K562 (cell line): ENCODE measurements at regions not wholly inside any gene's neighbourhood (a gene's known extent, or its start where the extent isn't known, plus 50 kb on each side); places are given as distances from the start of the nearest gene placed in this dataset.

Experiments
- ATAC-seq: fragments of 200-7000 bp; cut with Tn5 transposase; 3 replicates; pipeline ENCODE4 v1.9.1; 2020; ENCODE audit warnings: moderate library complexity
- BruUV-seq: library from RNA; stranded (reverse); fragments of 400-500 nt; replicated peaks from 2 replicates; lab custom pipeline; 2021; lab: Mats Ljungman, UMichigan
- CTCF ChIA-PET: fragments of 300-600 bp; formaldehyde crosslinking; extraction: SDS; loops from one replicate; lab custom pipeline; 2021; ENCODE audit warnings: low intra/inter-chr PET ratio; lab: Yijun Ruan, JAX
- POLR2A ChIA-PET: fragments of 300-600, 350-650 bp; sonication (Branson Sonifier 250); formaldehyde crosslinking; extraction: SDS; loops from one replicate; lab custom pipeline; 2021; ENCODE audit warnings: antibody characterized with exemption, inconsistent platforms; lab: Yijun Ruan, JAX
- DNase-seq, 4 experiments: peaks; one replicate each; pipeline versions ENCODE4 v3.0.0 to v3.0.0-alpha.2; 2011 to 2018; ENCODE audit warnings: low spot score in 3 of 4, mixed read lengths in 3 of 4; ENCODE audit errors: extremely low read depth in 1 of 4
- FAIRE-seq: peaks from 2 replicates; lab custom pipeline; 2011; peaks lifted over from hg19 to GRCh38; lab: Jason Lieb, UNC
- H2AFZ ChIP-seq: 2 replicates; pipeline ENCODE4 v1.6.0; 2011; ENCODE audit warnings: low read depth, low read length, control low read depth, inconsistent platforms
- H3K27ac ChIP-seq: fragments of 200-600 bp; 3 replicates; pipeline ENCODE4 v1.8.0; 2011; ENCODE audit warnings: low read depth, mild to moderate bottlenecking, control low read depth, inconsistent platforms, low read length, moderate library complexity, mixed read lengths; ENCODE audit errors: extremely low read depth
- H3K27me3 ChIP-seq, 2 experiments: fragments of 300-600 bp in 1 of 2; 2 replicates in 1 of 2; 3 replicates in 1 of 2; pipeline versions ENCODE4 v1.6.0 to v1.8.0; 2011; ENCODE audit warnings: inconsistent platforms in 2 of 2, low read length in 2 of 2, mild to moderate bottlenecking in 1 of 2, mixed read lengths in 1 of 2, moderate library complexity in 1 of 2; ENCODE audit not compliant: control insufficient read depth in 2 of 2, insufficient read depth in 2 of 2
- H3K36me3 ChIP-seq: fragments of 300-600 bp; 3 replicates; pipeline ENCODE4 v1.8.0; 2011; ENCODE audit warnings: mild to moderate bottlenecking, low read length, inconsistent platforms; ENCODE audit not compliant: control insufficient read depth, insufficient read depth
- H3K4me1 ChIP-seq, 2 experiments: fragments of 200-600 bp in 1 of 2; replicated peaks in 1 of 2; 2 replicates in 1 of 2; 3 replicates in 1 of 2; pipeline versions ENCODE4 v1.5.1 to v1.8.0; 2011; ENCODE audit warnings: inconsistent platforms in 2 of 2, low read length in 2 of 2, mild to moderate bottlenecking in 1 of 2, mixed read lengths in 1 of 2, moderate library complexity in 1 of 2; ENCODE audit not compliant: control insufficient read depth in 2 of 2, insufficient read depth in 2 of 2
- H3K4me2 ChIP-seq: 2 replicates; pipeline ENCODE4 v1.6.1; 2011; ENCODE audit warnings: low read length, control low read depth, inconsistent platforms, mixed read lengths; ENCODE audit not compliant: insufficient read depth
- H3K4me3 ChIP-seq: fragments of 200-600 bp; sonication (generic), shearing (Covaris generic); 2 replicates; pipeline ENCODE4 v1.5.1; 2016; ENCODE audit warnings: control low read depth, inconsistent platforms
- H3K79me2 ChIP-seq: fragments of 200-600 bp; 3 replicates; pipeline ENCODE4 v1.8.0; 2011; ENCODE audit warnings: low read length, inconsistent platforms; ENCODE audit not compliant: control insufficient read depth, insufficient read depth
- H3K9ac ChIP-seq, 2 experiments: 2 replicates each; pipeline versions ENCODE4 v1.6.0 to v1.6.1; 2011; ENCODE audit warnings: low read depth in 2 of 2, low read length in 2 of 2, control low read depth in 1 of 2, inconsistent platforms in 1 of 2, mild to moderate bottlenecking in 1 of 2, mixed read lengths in 1 of 2; ENCODE audit not compliant: insufficient read depth in 1 of 2
- H3K9me1 ChIP-seq: one replicate; pipeline ENCODE4 v1.6.0; 2011; ENCODE audit warnings: inconsistent platforms, mild to moderate bottlenecking, low read length, moderate library complexity; ENCODE audit not compliant: control insufficient read depth, insufficient read depth
- H3K9me3 ChIP-seq: replicated peaks from 2 replicates; pipeline ENCODE4 v1.5.1; 2011; ENCODE audit warnings: low read depth, low read length, inconsistent platforms; ENCODE audit not compliant: control insufficient read depth, insufficient read depth
- H4K20me1 ChIP-seq: replicated peaks from 2 replicates; pipeline ENCODE4 v1.6.1; 2011; ENCODE audit warnings: low read length, inconsistent platforms, mixed read lengths; ENCODE audit not compliant: control insufficient read depth, insufficient read depth
- CREBBP ChIP-seq: IDR thresholded peaks from one replicate; pipeline ENCODE4 v1.6.1; 2012; ENCODE audit warnings: low read depth, mild to moderate bottlenecking, control low read depth, inconsistent platforms, low read length
- FOSL1 ChIP-seq: fragments of 200-800 bp; sonication (Bioruptor generic); conservative IDR thresholded peaks from 2 replicates; pipeline ENCODE4 v1.6.1; 2016; ENCODE audit warnings: missing genetic modification characterization, missing compliant biosample characterization
- RBM14 ChIP-seq: fragments of 200-400 bp; formaldehyde crosslinking; IDR thresholded peaks from 2 replicates; pipeline ENCODE4 v1.6.1; 2018; ENCODE audit warnings: low read depth, mild to moderate bottlenecking, low read length, moderate library complexity, borderline replicate concordance; ENCODE audit not compliant: insufficient read depth
- RFX1 ChIP-seq: fragments of 450-650 bp; IDR thresholded peaks from 2 replicates; pipeline ENCODE4 v1.6.1; 2016; ENCODE audit warnings: mild to moderate bottlenecking, moderate library complexity
- ZEB2 ChIP-seq: fragments of 450-650 bp; IDR thresholded peaks from 2 replicates; pipeline ENCODE4 v1.6.1; 2016
- ZNF175 ChIP-seq: fragments of 200-800 bp; sonication (Bioruptor generic); IDR thresholded peaks from 2 replicates; pipeline ENCODE4 v1.6.1; 2016; ENCODE audit warnings: low read depth, mild to moderate bottlenecking, missing genetic modification characterization, missing compliant biosample characterization
- ZNF583 ChIP-seq: fragments of 250-450 bp; sonication (Bioruptor Pico); IDR thresholded peaks from 2 replicates; pipeline ENCODE4 v1.4.0; 2020
- WGBS: fragments of 100-300 bp; shearing (Covaris generic); methylation state at CpG from one replicate; pipeline ENCODE4 v1.1.6; 2016; ENCODE audit warnings: low coverage, mixed read lengths; ENCODE audit not compliant: insufficient coverage; ENCODE audit errors: missing lambda C conversion rate; 5-methylcytosine and 5-hydroxymethylcytosine counted together
- in situ Hi-C: fragments of 300-500 bp; cut with MboI; formaldehyde crosslinking; loops from 4 replicates; pipeline ENCODE4 v1.15.0; 2018; ENCODE audit warnings: inconsistent platforms, mixed read lengths
- intact Hi-C: fragments of 100-400 bp; cut with micrococcal nuclease; formaldehyde crosslinking; loops from 2 replicates; pipeline ENCODE4 v1.14.2; 2022

GRCh38 chr4:26021417-26022345, 107.7 kb downstream of the SMIM20 start:
- BruUV-seq = no TSS peak
- H4K20me1 ChIP-seq = no peaks in the 10 kb centered on the region
- no peak overlapping the region for H3K4me2 ChIP-seq
- H2AFZ ChIP-seq = no peak overlapping the region
- no peak overlapping the region for H3K9ac ChIP-seq
- in situ Hi-C loops (no loop called here), intact Hi-C loops (no loop called here)
- no peak overlapping the region for H3K27ac ChIP-seq
- H3K79me2 ChIP-seq = no peaks in the 10 kb centered on the region
- H3K4me3 ChIP-seq = no peak overlapping the region
- DNase-seq (no peak), ATAC-seq (no peak), FAIRE-seq (no peak)
- CTCF ChIA-PET = no interaction called here
- under 1% methylated on average over 8 of the region's 8 CpGs for WGBS
- H3K4me1 ChIP-seq = no peaks in the 10 kb centered on the region
- H3K9me1 ChIP-seq = no peaks in the 10 kb centered on the region
- H3K27me3 ChIP-seq = peaks cover 4 to 10% of the 10 kb centered on the region in 2 experiments; a peak in 3 of 5 replicates
- no peaks in the 10 kb centered on the region for H3K9me3 ChIP-seq
- H3K36me3 ChIP-seq = no peaks in the 10 kb centered on the region
- no peak for TF ChIP-seq CREBBP
- TF ChIP-seq, all 486 proteins: peak for 0
- POLR2A ChIA-PET = interaction anchor here (0.6 kb wide), 1 partner anchor 18 kb away, joined by 3 read pairs; no protein-coding TSS in a partner anchor

- no peak for TF ChIP-seq RBM14
- TF ChIP-seq ZNF175 = no peak
- TF ChIP-seq FOSL1 (tag) = no peak
- TF ChIP-seq ZNF583 = no peak
- no peak for TF ChIP-seq ZEB2
- TF ChIP-seq RFX1 = no peak
- TF ChIP-seq, all 486 proteins: peak for 0
- CTCF ChIA-PET = no interaction called here
- no peaks in the 10 kb centered on the region for H3K9me3 ChIP-seq
- intact Hi-C loops (no loop called here), in situ Hi-C loops (no loop called here)
- H3K9ac ChIP-seq = no peak overlapping the region
- no peak for DNase-seq
- no peak for ATAC-seq
- H3K36me3 ChIP-seq = no peaks in the 10 kb centered on the region
- no peak overlapping the region for H3K4me3 ChIP-seq
- no peaks in the 10 kb centered on the region for H3K4me1 ChIP-seq
- H3K27me3 ChIP-seq = peaks cover 4 to 10% of the 10 kb centered on the region in 2 experiments; a peak in 3 of 5 replicates
- BruUV-seq = no TSS peak
- no peaks in the 10 kb centered on the region for H3K79me2 ChIP-seq
- H4K20me1 ChIP-seq = no peaks in the 10 kb centered on the region
- POLR2A ChIA-PET = interaction anchor here (0.6 kb wide), 1 partner anchor 18 kb away, joined by 3 read pairs; no protein-coding TSS in a partner anchor
- H3K9me1 ChIP-seq = no peaks in the 10 kb centered on the region
- no peak overlapping the region for H3K27ac ChIP-seq
- FAIRE-seq = no peak
- H3K4me2 ChIP-seq = no peak overlapping the region
- H2AFZ ChIP-seq = no peak overlapping the region
- WGBS = 0% methylated on average over 7 of the region's 7 CpGs
Measured at GRCh38 chr4:26022346-26023202, 108.6 kb downstream of the SMIM20 start.
